SK-N-SH treated with all-trans-retinoic acid at 6 μM for 48 hours (cell line): ENCODE measurements at regions not wholly inside any gene's neighbourhood (a gene's known extent, or its start where the extent isn't known, plus 50 kb on each side); places are given as distances from the start of the nearest gene placed in this dataset.

Experiments
- ATAC-seq: fragments of 200-7000 bp; cut with Tn5 transposase; 3 replicates; pipeline ENCODE4 v1.9.1; 2020; ENCODE audit warnings: mild to moderate bottlenecking, moderate library complexity
- BACH2 ChIP-seq: fragments of 250-450 bp; sonication (Bioruptor Pico); IDR thresholded peaks from 2 replicates; pipeline ENCODE4 v1.9.0; 2021; ENCODE audit warnings: mild to moderate bottlenecking, borderline replicate concordance
- CSDC2 ChIP-seq: fragments of 250-450 bp; sonication (Bioruptor Pico); IDR thresholded peaks from 2 replicates; pipeline ENCODE4 v1.5.0; 2020; ENCODE audit warnings: mild to moderate bottlenecking, moderate library complexity
- ESRRG ChIP-seq: fragments of 250-450 bp; sonication (Bioruptor Pico); IDR thresholded peaks from 2 replicates; pipeline ENCODE4 v1.6.1; 2021; ENCODE audit warnings: mild to moderate bottlenecking
- GLIS3 ChIP-seq: fragments of 250-450 bp; sonication (Bioruptor Pico); IDR thresholded peaks from 2 replicates; pipeline ENCODE4 v1.5.0; 2020; ENCODE audit warnings: mild to moderate bottlenecking, moderate library complexity
- ISL1 ChIP-seq: fragments of 250-450 bp; sonication (Bioruptor Pico); IDR thresholded peaks from 2 replicates; pipeline ENCODE4 v2.1.2; 2022; ENCODE audit warnings: mild to moderate bottlenecking, moderate library complexity
- OSR1 ChIP-seq: fragments of 250-450 bp; sonication (Bioruptor Pico); IDR thresholded peaks from 2 replicates; pipeline ENCODE4 v1.8.0; 2022; ENCODE audit warnings: moderate library complexity, mild to moderate bottlenecking, inconsistent platforms
- PPARA ChIP-seq: fragments of 250-450 bp; sonication (Bioruptor Pico); IDR thresholded peaks from 2 replicates; pipeline ENCODE4 v1.5.0; 2020; ENCODE audit warnings: mild to moderate bottlenecking, borderline replicate concordance
- RARB ChIP-seq: fragments of 250-450 bp; sonication (Bioruptor Pico); IDR thresholded peaks from 2 replicates; pipeline ENCODE4 v1.8.0; 2021; ENCODE audit warnings: mild to moderate bottlenecking, moderate library complexity
- SNAI2 ChIP-seq: fragments of 250-450 bp; sonication (Bioruptor Pico); IDR thresholded peaks from 2 replicates; pipeline ENCODE4 v1.5.0; 2020; ENCODE audit warnings: mild to moderate bottlenecking, moderate library complexity
- TOX ChIP-seq: fragments of 250-450 bp; sonication (Bioruptor Pico); IDR thresholded peaks from 2 replicates; pipeline ENCODE4 v1.8.0; 2021; ENCODE audit warnings: mild to moderate bottlenecking, moderate library complexity, borderline replicate concordance
- ZFP3 ChIP-seq: fragments of 250-450 bp; sonication (Bioruptor Pico); IDR thresholded peaks from 2 replicates; pipeline ENCODE4 v1.5.0; 2020; ENCODE audit warnings: mild to moderate bottlenecking, moderate library complexity
- ZNF565 ChIP-seq: fragments of 450-650 bp; formaldehyde crosslinking; conservative IDR thresholded peaks from 2 replicates; pipeline ENCODE4 v1.5.0; 2020; ENCODE audit warnings: low read depth, mild to moderate bottlenecking, moderate library complexity
- ZNF8 ChIP-seq: fragments of 450-650 bp; formaldehyde crosslinking; IDR thresholded peaks from 2 replicates; pipeline ENCODE4 v1.5.0; 2020; ENCODE audit warnings: mild to moderate bottlenecking, moderate library complexity
- TF ChIP-seq, protein P1 (sequence below): fragments of 250-450 bp; sonication (Bioruptor Pico); IDR thresholded peaks from 2 replicates; pipeline ENCODE4 v1.5.1; 2020; ENCODE audit warnings: low read depth, mild to moderate bottlenecking, moderate library complexity
- TF ChIP-seq, protein P2 (sequence below): fragments of 250-450 bp; sonication (Bioruptor Pico); IDR thresholded peaks from 2 replicates; pipeline ENCODE4 v1.5.0; 2020; ENCODE audit warnings: mild to moderate bottlenecking, moderate library complexity
- TF ChIP-seq, protein P3 (sequence below): fragments of 250-450 bp; sonication (Bioruptor Pico); IDR thresholded peaks from 2 replicates; pipeline ENCODE4 v1.5.1; 2021; ENCODE audit warnings: mild to moderate bottlenecking, moderate library complexity

- TF ChIP-seq, protein P1, sequence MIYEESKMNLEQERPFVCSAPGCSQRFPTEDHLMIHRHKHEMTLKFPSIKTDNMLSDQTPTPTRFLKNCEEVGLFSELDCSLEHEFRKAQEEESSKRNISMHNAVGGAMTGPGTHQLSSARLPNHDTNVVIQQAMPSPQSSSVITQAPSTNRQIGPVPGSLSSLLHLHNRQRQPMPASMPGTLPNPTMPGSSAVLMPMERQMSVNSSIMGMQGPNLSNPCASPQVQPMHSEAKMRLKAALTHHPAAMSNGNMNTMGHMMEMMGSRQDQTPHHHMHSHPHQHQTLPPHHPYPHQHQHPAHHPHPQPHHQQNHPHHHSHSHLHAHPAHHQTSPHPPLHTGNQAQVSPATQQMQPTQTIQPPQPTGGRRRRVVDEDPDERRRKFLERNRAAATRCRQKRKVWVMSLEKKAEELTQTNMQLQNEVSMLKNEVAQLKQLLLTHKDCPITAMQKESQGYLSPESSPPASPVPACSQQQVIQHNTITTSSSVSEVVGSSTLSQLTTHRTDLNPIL (CRISPR knock-in tag), result no peak
- TF ChIP-seq ISL1 (CRISPR knock-in tag), result no peak
- TF ChIP-seq GLIS3, result no peak
- TF ChIP-seq, all 23 proteins: peak for 0
These were observed 282.5 kb downstream of the TMA16 start (continued) for GRCh38 chr4:163776957-163777356.

DNA sequence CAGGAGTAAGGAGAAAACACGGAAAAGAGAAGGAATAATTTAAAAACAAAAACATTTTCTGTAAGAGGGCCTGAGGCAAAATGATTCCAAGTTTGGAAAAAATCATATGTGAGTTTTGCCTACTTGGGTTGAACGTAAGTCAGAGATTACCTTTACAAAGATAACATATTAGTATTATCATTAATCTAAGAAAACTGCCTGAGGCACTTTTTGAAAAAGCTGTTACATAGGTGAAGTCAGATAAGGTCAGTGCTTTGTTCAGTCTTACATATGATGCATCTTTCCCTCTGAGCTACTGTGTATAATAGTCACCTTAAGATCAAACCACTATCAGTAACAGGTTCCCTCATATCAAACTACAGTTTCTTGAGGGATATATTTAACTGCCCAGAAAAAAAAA is 287.2 kb downstream of the TMA16 start:
- TF ChIP-seq ESRRG (CRISPR knock-in tag), result no peak
- TF ChIP-seq ZFP3 (CRISPR knock-in tag), result no peak
- TF ChIP-seq, protein P2, sequence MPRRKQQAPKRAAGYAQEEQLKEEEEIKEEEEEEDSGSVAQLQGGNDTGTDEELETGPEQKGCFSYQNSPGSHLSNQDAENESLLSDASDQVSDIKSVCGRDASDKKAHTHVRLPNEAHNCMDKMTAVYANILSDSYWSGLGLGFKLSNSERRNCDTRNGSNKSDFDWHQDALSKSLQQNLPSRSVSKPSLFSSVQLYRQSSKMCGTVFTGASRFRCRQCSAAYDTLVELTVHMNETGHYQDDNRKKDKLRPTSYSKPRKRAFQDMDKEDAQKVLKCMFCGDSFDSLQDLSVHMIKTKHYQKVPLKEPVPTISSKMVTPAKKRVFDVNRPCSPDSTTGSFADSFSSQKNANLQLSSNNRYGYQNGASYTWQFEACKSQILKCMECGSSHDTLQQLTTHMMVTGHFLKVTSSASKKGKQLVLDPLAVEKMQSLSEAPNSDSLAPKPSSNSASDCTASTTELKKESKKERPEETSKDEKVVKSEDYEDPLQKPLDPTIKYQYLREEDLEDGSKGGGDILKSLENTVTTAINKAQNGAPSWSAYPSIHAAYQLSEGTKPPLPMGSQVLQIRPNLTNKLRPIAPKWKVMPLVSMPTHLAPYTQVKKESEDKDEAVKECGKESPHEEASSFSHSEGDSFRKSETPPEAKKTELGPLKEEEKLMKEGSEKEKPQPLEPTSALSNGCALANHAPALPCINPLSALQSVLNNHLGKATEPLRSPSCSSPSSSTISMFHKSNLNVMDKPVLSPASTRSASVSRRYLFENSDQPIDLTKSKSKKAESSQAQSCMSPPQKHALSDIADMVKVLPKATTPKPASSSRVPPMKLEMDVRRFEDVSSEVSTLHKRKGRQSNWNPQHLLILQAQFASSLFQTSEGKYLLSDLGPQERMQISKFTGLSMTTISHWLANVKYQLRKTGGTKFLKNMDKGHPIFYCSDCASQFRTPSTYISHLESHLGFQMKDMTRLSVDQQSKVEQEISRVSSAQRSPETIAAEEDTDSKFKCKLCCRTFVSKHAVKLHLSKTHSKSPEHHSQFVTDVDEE (CRISPR knock-in tag), result no peak
- no peak for TF ChIP-seq ZNF8 (CRISPR knock-in tag)
- TF ChIP-seq, protein P1 (CRISPR knock-in tag), result no peak
- no peak for ATAC-seq

- TF ChIP-seq, protein P2 (CRISPR knock-in tag), result no peak
- no peak for TF ChIP-seq TOX (CRISPR knock-in tag)
- TF ChIP-seq BACH2 (CRISPR knock-in tag), result no peak
- no peak for TF ChIP-seq CSDC2 (CRISPR knock-in tag)
- no peak for TF ChIP-seq GLIS3
- no peak for TF ChIP-seq ZFP3 (CRISPR knock-in tag)
- TF ChIP-seq OSR1, result no peak
- TF ChIP-seq, all 23 proteins: peak for 0
These were observed 295.7 kb downstream of the TMA16 start for GRCh38 chr4:163790231-163790630.

GRCh38 chr4:163795885-163796284 is 301.4 kb downstream of the TMA16 start:
- no peak for TF ChIP-seq ZFP3 (CRISPR knock-in tag)
- TF ChIP-seq ESRRG (CRISPR knock-in tag), result no peak
- no peak for TF ChIP-seq SNAI2
- no peak for TF ChIP-seq PPARA (CRISPR knock-in tag)
- TF ChIP-seq, protein P2 (CRISPR knock-in tag), result no peak
- TF ChIP-seq ZNF565 (CRISPR knock-in tag), result no peak
- TF ChIP-seq RARB, result no peak
- TF ChIP-seq, protein P3, sequence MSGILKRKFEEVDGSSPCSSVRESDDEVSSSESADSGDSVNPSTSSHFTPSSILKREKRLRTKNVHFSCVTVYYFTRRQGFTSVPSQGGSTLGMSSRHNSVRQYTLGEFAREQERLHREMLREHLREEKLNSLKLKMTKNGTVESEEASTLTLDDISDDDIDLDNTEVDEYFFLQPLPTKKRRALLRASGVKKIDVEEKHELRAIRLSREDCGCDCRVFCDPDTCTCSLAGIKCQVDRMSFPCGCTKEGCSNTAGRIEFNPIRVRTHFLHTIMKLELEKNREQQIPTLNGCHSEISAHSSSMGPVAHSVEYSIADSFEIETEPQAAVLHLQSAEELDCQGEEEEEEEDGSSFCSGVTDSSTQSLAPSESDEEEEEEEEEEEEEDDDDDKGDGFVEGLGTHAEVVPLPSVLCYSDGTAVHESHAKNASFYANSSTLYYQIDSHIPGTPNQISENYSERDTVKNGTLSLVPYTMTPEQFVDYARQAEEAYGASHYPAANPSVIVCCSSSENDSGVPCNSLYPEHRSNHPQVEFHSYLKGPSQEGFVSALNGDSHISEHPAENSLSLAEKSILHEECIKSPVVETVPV, result no peak
- TF ChIP-seq TOX (CRISPR knock-in tag), result no peak
- ATAC-seq, result no peak

More at GRCh38 chr4:163790231-163790630, 295.7 kb downstream of the TMA16 start:
- no peak for ATAC-seq
